Right lobe of liver (tissue), 4 donors: ENCODE measurements at regions not wholly inside any gene's neighbourhood (a gene's known extent, or its start where the extent isn't known, plus 50 kb on each side); places are given as distances from the start of the nearest gene placed in this dataset.

Source experiments
- CTCF ChIP-seq, 4 donors: fragments of 200-600 bp in 3 of 4; fragments of 450-650 bp in 1 of 4; IDR thresholded peaks; one replicate each; pipeline versions ENCODE4 v1.5.1 to v1.8.0; 2016 to 2022; ENCODE audit warnings: antibody characterized with exemption in 4 of 4, mild to moderate bottlenecking in 2 of 4
- POLR2A ChIP-seq: fragments of 450-650 bp; IDR thresholded peaks from one replicate; pipeline ENCODE4 v1.6.1; 2017; ENCODE audit warnings: antibody characterized with exemption, mild to moderate bottlenecking
- donor health status: DM: no; HTN: no; CAD: no.
- donor health status: DM: no; HTN: no; CAD: no.
- donor health status: DM: no; HTN: yes; CAD: no.

GRCh38 chr2:194697439-194697838 is 959.6 kb upstream of the SLC39A10 start:
- TF ChIP-seq CTCF (IDR thresholded peaks at IDR 0.05) (no peak), POLR2A (no peak)
